Mesenchymal stem cell (in vitro differentiated cells and primary cell): ENCODE measurements at regions not wholly inside any gene's neighbourhood (a gene's known extent, or its start where the extent isn't known, plus 50 kb on each side); places are given as distances from the start of the nearest gene placed in this dataset.
A peak's percentile ranks its signal among the peaks of the same experiment; 100 is the strongest.

Source experiments
- DNase-seq: peaks from one replicate; pipeline ENCODE4 v3.0.0-alpha.2; 2013
- H2AFZ ChIP-seq: one replicate; pipeline ENCODE4 v1.6.1; 2013; ENCODE audit warnings: low read depth, mild to moderate bottlenecking, control low read depth, inconsistent platforms, low read length, moderate library complexity
- H2AK5ac ChIP-seq: 2 replicates; pipeline ENCODE4 v1.6.1; 2013; ENCODE audit warnings: low read length, moderate library complexity, mild to moderate bottlenecking, inconsistent platforms; ENCODE audit not compliant: severe bottlenecking
- H2BK120ac ChIP-seq: one replicate; pipeline ENCODE4 v1.6.1; 2013; ENCODE audit warnings: low read depth, mild to moderate bottlenecking, inconsistent platforms, low read length, moderate library complexity
- H2BK12ac ChIP-seq, 2 experiments: one replicate each; pipeline ENCODE4 v1.6.1; 2013; ENCODE audit warnings: inconsistent platforms in 2 of 2, low read length in 2 of 2, mild to moderate bottlenecking in 2 of 2, moderate library complexity in 2 of 2, control low read depth in 1 of 2
- H2BK15ac ChIP-seq: one replicate; pipeline ENCODE4 v1.6.1; 2013; ENCODE audit warnings: mild to moderate bottlenecking, low read depth, inconsistent platforms; ENCODE audit not compliant: poor library complexity, severe bottlenecking
- H2BK5ac ChIP-seq: 2 replicates; pipeline ENCODE4 v1.6.1; 2013; ENCODE audit warnings: low read depth, mild to moderate bottlenecking, low read length, control low read depth, inconsistent platforms; ENCODE audit not compliant: poor library complexity, severe bottlenecking
- H3K14ac ChIP-seq, 2 experiments: one replicate each; pipeline ENCODE4 v1.6.1; 2013; ENCODE audit warnings: inconsistent platforms in 2 of 2, low read length in 2 of 2, control low read depth in 1 of 2, mild to moderate bottlenecking in 1 of 2, moderate library complexity in 1 of 2
- H3K18ac ChIP-seq, 2 experiments: one replicate each; pipeline ENCODE4 v1.6.1; 2013; ENCODE audit warnings: inconsistent platforms in 2 of 2, low read length in 2 of 2, control low read depth in 1 of 2, low read depth in 1 of 2, mild to moderate bottlenecking in 1 of 2
- H3K23ac ChIP-seq, 2 experiments: one replicate each; pipeline ENCODE4 v1.6.1; 2013; ENCODE audit warnings: inconsistent platforms in 2 of 2, low read length in 2 of 2, mild to moderate bottlenecking in 2 of 2, moderate library complexity in 2 of 2, control low read depth in 1 of 2
- H3K27ac ChIP-seq: 2 replicates; pipeline ENCODE4 v1.5.1; 2013; ENCODE audit warnings: mild to moderate bottlenecking, moderate library complexity, low read length, control low read depth, inconsistent platforms; ENCODE audit not compliant: poor library complexity, severe bottlenecking
- H3K27me3 ChIP-seq, 2 experiments: 2 replicates each; pipeline versions ENCODE4 v1.6.1 to v1.7.0; 2013; ENCODE audit warnings: low read length in 2 of 2, mild to moderate bottlenecking in 2 of 2, moderate library complexity in 2 of 2, control low read depth in 1 of 2, inconsistent platforms in 1 of 2; ENCODE audit not compliant: control insufficient read depth in 1 of 2, insufficient read depth in 1 of 2
- H3K36me3 ChIP-seq, 2 experiments: 2 replicates each; pipeline versions ENCODE4 v1.6.1 to v1.7.0; 2013; ENCODE audit warnings: low read length in 2 of 2, control low read depth in 1 of 2, inconsistent platforms in 1 of 2, low read depth in 1 of 2, mild to moderate bottlenecking in 1 of 2; ENCODE audit not compliant: insufficient read depth in 2 of 2, control insufficient read depth in 1 of 2
- H3K4ac ChIP-seq, 2 experiments: one replicate each; pipeline ENCODE4 v1.6.1; 2013; ENCODE audit warnings: inconsistent platforms in 2 of 2, low read length in 2 of 2, mild to moderate bottlenecking in 2 of 2, moderate library complexity in 2 of 2, control low read depth in 1 of 2, low read depth in 1 of 2
- H3K4me1 ChIP-seq: 2 replicates; pipeline ENCODE4 v1.6.1; 2013; ENCODE audit warnings: low read depth, low read length, control low read depth; ENCODE audit not compliant: control insufficient read depth, insufficient read depth
- H3K4me2 ChIP-seq: 2 replicates; pipeline ENCODE4 v1.6.1; 2013; ENCODE audit warnings: low read length, mild to moderate bottlenecking, inconsistent platforms; ENCODE audit not compliant: poor library complexity, severe bottlenecking
- H3K4me3 ChIP-seq, 2 experiments: 2 replicates each; pipeline versions ENCODE4 v1.5.1 to v1.7.0; 2013; ENCODE audit warnings: low read length in 2 of 2, mild to moderate bottlenecking in 2 of 2, control low read depth in 1 of 2, low read depth in 1 of 2; ENCODE audit not compliant: insufficient read depth in 1 of 2
- H3K79me1 ChIP-seq: replicated peaks from 2 replicates; pipeline ENCODE4 v1.6.1; 2013; ENCODE audit warnings: mild to moderate bottlenecking, control low read depth, low read length, inconsistent platforms; ENCODE audit not compliant: poor library complexity, severe bottlenecking
- H3K9ac ChIP-seq: 2 replicates; pipeline ENCODE4 v1.7.0; 2013; ENCODE audit warnings: mild to moderate bottlenecking, low read length, moderate library complexity
- H3K9me3 ChIP-seq: 2 replicates; pipeline ENCODE4 v1.7.0; 2013; ENCODE audit warnings: mild to moderate bottlenecking, low read length; ENCODE audit not compliant: control insufficient read depth
- H4K8ac ChIP-seq: one replicate; pipeline ENCODE4 v1.6.1; 2013; ENCODE audit warnings: inconsistent platforms, mild to moderate bottlenecking, low read length, moderate library complexity
- H4K91ac ChIP-seq: one replicate; pipeline ENCODE4 v1.6.1; 2013; ENCODE audit warnings: mild to moderate bottlenecking, low read length, inconsistent platforms
- WGBS: methylation state at CpG from one replicate; pipeline ENCODE4 v1.1.7; 2013; ENCODE audit warnings: mixed read lengths; 5-methylcytosine and 5-hydroxymethylcytosine counted together

GRCh38 chr13:44870456-44870929, 118.8 kb downstream of the NUFIP1 start:
- Histone ChIP-seq H3K79me1 (no peaks in the 10 kb centered on the region), H3K9me3 (no peaks in the 10 kb centered on the region), H3K4me3 (no peak overlapping the region), H4K8ac (no peak overlapping the region), H3K27ac (no peak overlapping the region), H3K36me3 (no peaks in the 10 kb centered on the region), H3K4me2 (no peak overlapping the region), H2BK12ac (no peak overlapping the region), H2BK15ac (no peak overlapping the region), H4K91ac (no peak overlapping the region), H2BK5ac (no peak overlapping the region), H3K14ac (no peak overlapping the region), H2BK120ac (no peak overlapping the region), H3K4ac (no peak overlapping the region), H3K4me1 (peaks cover 16% of the 10 kb centered on the region), H2AFZ (no peak overlapping the region), H3K9ac (no peak overlapping the region), H3K27me3 (peaks cover 0 to 7% of the 10 kb centered on the region in 2 experiments), H2AK5ac (no peak overlapping the region), H3K18ac (no peak overlapping the region), H3K23ac (no peak overlapping the region)
- WGBS = 91% methylated on average over 5 of the region's 6 CpGs
- DNase-seq = no peak

- DNase-seq = no peak
Observed at GRCh38 chr13:44869167-44869566, 120.1 kb downstream of the NUFIP1 start.

GRCh38 chr13:44868397-44868796, 120.9 kb downstream of the NUFIP1 start:
- Histone ChIP-seq H2BK15ac (no peak overlapping the region), H3K4me3 (no peak overlapping the region), H2BK120ac (no peak overlapping the region), H4K8ac (no peak overlapping the region), H3K18ac (no peak overlapping the region), H3K23ac (no peak overlapping the region), H3K4me1 (peaks cover 3% of the 10 kb centered on the region), H3K36me3 (no peaks in the 10 kb centered on the region), H3K79me1 (no peaks in the 10 kb centered on the region), H3K27ac (no peak overlapping the region), H3K9me3 (no peaks in the 10 kb centered on the region), H3K4me2 (no peak overlapping the region), H4K91ac (no peak overlapping the region), H2AFZ (no peak overlapping the region), H3K27me3 (peaks cover 0 to 7% of the 10 kb centered on the region in 2 experiments), H3K4ac (no peak overlapping the region), H3K14ac (no peak overlapping the region), H2AK5ac (no peak overlapping the region), H3K9ac (no peak overlapping the region), H2BK12ac (no peak overlapping the region), H2BK5ac (no peak overlapping the region)
- no peak for DNase-seq
- WGBS = no CpG with 5 or more reads among the region's 3 CpGs

More at GRCh38 chr13:44869167-44869566, 120.1 kb downstream of the NUFIP1 start:
- H3K23ac ChIP-seq = no peak overlapping the region
- no peak overlapping the region for H2BK15ac ChIP-seq
- H3K4ac ChIP-seq = no peak overlapping the region
- no peak overlapping the region for H3K4me3 ChIP-seq
- no peaks in the 10 kb centered on the region for H3K9me3 ChIP-seq
- no peak overlapping the region for H3K14ac ChIP-seq
- no peak overlapping the region for H2AK5ac ChIP-seq
- peak overlapping the region in 1 of 2 experiments; percentile 37 for H3K18ac ChIP-seq
- no peak overlapping the region for H2BK5ac ChIP-seq
- 86% methylated on average over 6 of the region's 7 CpGs for WGBS
- H3K4me1 ChIP-seq = peaks cover 9% of the 10 kb centered on the region
- H3K4me2 ChIP-seq = no peak overlapping the region
- no peak overlapping the region for H2BK120ac ChIP-seq
- no peak overlapping the region for H3K27ac ChIP-seq
- no peak overlapping the region for H2BK12ac ChIP-seq
- no peak overlapping the region for H2AFZ ChIP-seq
- H3K36me3 ChIP-seq = no peaks in the 10 kb centered on the region
- peaks cover 0 to 7% of the 10 kb centered on the region in 2 experiments for H3K27me3 ChIP-seq
- no peaks in the 10 kb centered on the region for H3K79me1 ChIP-seq
- H4K8ac ChIP-seq = no peak overlapping the region
- no peak overlapping the region for H3K9ac ChIP-seq
- H4K91ac ChIP-seq = no peak overlapping the region

- H2BK5ac ChIP-seq = no peak overlapping the region
- no peak overlapping the region for H3K23ac ChIP-seq
- H3K27ac ChIP-seq = no peak overlapping the region
- H2BK120ac ChIP-seq = no peak overlapping the region
- no peak overlapping the region for H3K9ac ChIP-seq
- no peak overlapping the region for H4K8ac ChIP-seq
- H3K4me1 ChIP-seq = peaks cover 2% of the 10 kb centered on the region
- H3K14ac ChIP-seq = no peak overlapping the region
- no peak overlapping the region for H2BK12ac ChIP-seq
- H3K36me3 ChIP-seq = no peaks in the 10 kb centered on the region
- H3K18ac ChIP-seq = no peak overlapping the region
- 39% methylated on average over 6 of the region's 9 CpGs for WGBS
- H3K9me3 ChIP-seq = no peaks in the 10 kb centered on the region
- H2BK15ac ChIP-seq = no peak overlapping the region
- H2AK5ac ChIP-seq = peak overlapping the region; percentile 10
- no peak overlapping the region for H3K4me2 ChIP-seq
- no peak overlapping the region for H3K4me3 ChIP-seq
- no peak for DNase-seq
- no peak overlapping the region for H3K4ac ChIP-seq
- H3K79me1 ChIP-seq = no peaks in the 10 kb centered on the region
- H3K27me3 ChIP-seq = peaks cover 0 to 7% of the 10 kb centered on the region in 2 experiments
- no peak overlapping the region for H2AFZ ChIP-seq
- H4K91ac ChIP-seq = peak overlapping the region; percentile 53
Observed at GRCh38 chr13:44867825-44868224, 121.4 kb downstream of the NUFIP1 start.
